Natural killer cell (primary cell): ENCODE measurements at regions not wholly inside any gene's neighbourhood (a gene's known extent, or its start where the extent isn't known, plus 50 kb on each side); places are given as distances from the start of the nearest gene placed in this dataset.

Source experiments
- ATAC-seq, 3 donors: fragments of 150-1000 bp in 2 of 3; fragments of 200-7000 bp in 1 of 3; cut with Tn5 transposase; 1 replicate in 1 of 3; 2 replicates in 2 of 3; pipeline ENCODE4 v1.10.0; 2021; ENCODE audit warnings: mild to moderate bottlenecking in 2 of 3, moderate library complexity in 2 of 3
- DNase-seq, 2 donors: peaks; one replicate each; pipeline versions ENCODE4 v3.0.0 to v3.0.0-alpha.2; 2013 to 2021; ENCODE audit warnings: mixed read lengths in 1 of 2
- H3K27ac ChIP-seq: one replicate; pipeline ENCODE4 v1.5.1; 2013; ENCODE audit warnings: mild to moderate bottlenecking, low read length
- H3K27me3 ChIP-seq: one replicate; pipeline ENCODE4 v1.6.1; 2013; ENCODE audit warnings: low read length; ENCODE audit not compliant: control insufficient read depth, insufficient read depth
- H3K36me3 ChIP-seq: one replicate; pipeline ENCODE4 v1.6.1; 2013; ENCODE audit warnings: low read length; ENCODE audit not compliant: control insufficient read depth, insufficient read depth
- H3K4me1 ChIP-seq: one replicate; pipeline ENCODE4 v1.6.1; 2013; ENCODE audit warnings: low read length; ENCODE audit not compliant: control insufficient read depth, insufficient read depth
- H3K4me3 ChIP-seq: one replicate; pipeline ENCODE4 v1.5.1; 2013; ENCODE audit warnings: low read length
- H3K9me3 ChIP-seq: one replicate; pipeline ENCODE4 v1.6.1; 2013; ENCODE audit warnings: low read length; ENCODE audit not compliant: control insufficient read depth, insufficient read depth
- H3K27ac Mint-ChIP-seq, 2 donors: one replicate each; pipeline ENCODE4 v1.8.0; 2022; ENCODE audit warnings: mild to moderate bottlenecking in 2 of 2, mixed read lengths in 2 of 2, moderate library complexity in 1 of 2
- H3K27me3 Mint-ChIP-seq, 2 donors: one replicate each; pipeline ENCODE4 v1.8.0; 2022; ENCODE audit warnings: low read depth in 2 of 2, mixed read lengths in 2 of 2
- H3K36me3 Mint-ChIP-seq: one replicate; pipeline ENCODE4 v1.8.0; 2022; ENCODE audit warnings: mixed read lengths
- H3K4me1 Mint-ChIP-seq, 2 donors: one replicate each; pipeline ENCODE4 v1.8.0; 2022; ENCODE audit warnings: mixed read lengths in 2 of 2
- H3K4me3 Mint-ChIP-seq: one replicate; pipeline ENCODE4 v1.8.0; 2022; ENCODE audit warnings: mild to moderate bottlenecking, moderate library complexity, mixed read lengths
- H3K9me3 Mint-ChIP-seq, 2 donors: one replicate each; pipeline ENCODE4 v1.8.0; 2022; ENCODE audit warnings: mixed read lengths in 2 of 2
- WGBS: methylation state at CpG from one replicate; pipeline ENCODE4 v1.1.7; 2013; ENCODE audit warnings: missing lambda C conversion rate; ENCODE audit not compliant: insufficient coverage; 5-methylcytosine and 5-hydroxymethylcytosine counted together
- intact Hi-C: fragments of 100-400 bp; cut with micrococcal nuclease; formaldehyde crosslinking; loops from one replicate; pipeline ENCODE4 v1.14.2; 2022
- TF ChIP-seq, protein P1 (sequence below): fragments of 200-600 bp; IDR thresholded peaks from one replicate; pipeline ENCODE4 v1.8.0; 2022; ENCODE audit warnings: antibody characterized with exemption

DNA sequence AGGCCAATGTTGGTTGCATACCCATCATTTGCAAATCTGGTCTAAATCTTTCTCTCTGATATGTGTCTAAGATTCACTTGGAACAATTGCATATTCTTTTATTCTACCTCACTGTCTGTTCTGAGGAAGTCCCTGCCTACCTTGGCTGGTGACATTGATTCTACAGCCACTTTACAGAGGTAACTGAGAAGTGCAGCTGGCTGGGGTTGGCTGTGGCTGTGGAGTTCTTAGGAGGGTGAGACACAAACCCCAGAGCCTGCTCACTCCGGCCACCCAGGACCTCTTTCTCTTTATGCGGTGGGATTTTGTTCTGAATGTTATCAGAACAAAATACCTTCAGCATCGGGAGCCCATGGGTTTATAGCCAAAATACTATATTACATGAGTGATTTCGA, 54.5 kb upstream of the IRS2 start:
- Histone ChIP-seq H3K27me3 (no peaks in the 10 kb centered on the region), H3K9me3 (no peaks in the 10 kb centered on the region), H3K4me3 (no peak overlapping the region), H3K27ac (no peak overlapping the region), H3K36me3 (no peaks in the 10 kb centered on the region), H3K4me1 (no peaks in the 10 kb centered on the region)
- intact Hi-C loops, result no loop called here
- H3K27ac Mint-ChIP-seq, result no peak overlapping the region
- no peaks in the 10 kb centered on the region for H3K9me3 Mint-ChIP-seq
- H3K36me3 Mint-ChIP-seq, result no peaks in the 10 kb centered on the region
- no peak for DNase-seq
- H3K27me3 Mint-ChIP-seq, result peaks cover 19 to 35% of the 10 kb centered on the region in 2 donors
- no peak overlapping the region for H3K4me3 Mint-ChIP-seq
- peaks cover 8 to 12% of the 10 kb centered on the region in 2 donors for H3K4me1 Mint-ChIP-seq
- WGBS, result 91% methylated on average over 3 of the region's 4 CpGs
- TF ChIP-seq, protein P1, sequence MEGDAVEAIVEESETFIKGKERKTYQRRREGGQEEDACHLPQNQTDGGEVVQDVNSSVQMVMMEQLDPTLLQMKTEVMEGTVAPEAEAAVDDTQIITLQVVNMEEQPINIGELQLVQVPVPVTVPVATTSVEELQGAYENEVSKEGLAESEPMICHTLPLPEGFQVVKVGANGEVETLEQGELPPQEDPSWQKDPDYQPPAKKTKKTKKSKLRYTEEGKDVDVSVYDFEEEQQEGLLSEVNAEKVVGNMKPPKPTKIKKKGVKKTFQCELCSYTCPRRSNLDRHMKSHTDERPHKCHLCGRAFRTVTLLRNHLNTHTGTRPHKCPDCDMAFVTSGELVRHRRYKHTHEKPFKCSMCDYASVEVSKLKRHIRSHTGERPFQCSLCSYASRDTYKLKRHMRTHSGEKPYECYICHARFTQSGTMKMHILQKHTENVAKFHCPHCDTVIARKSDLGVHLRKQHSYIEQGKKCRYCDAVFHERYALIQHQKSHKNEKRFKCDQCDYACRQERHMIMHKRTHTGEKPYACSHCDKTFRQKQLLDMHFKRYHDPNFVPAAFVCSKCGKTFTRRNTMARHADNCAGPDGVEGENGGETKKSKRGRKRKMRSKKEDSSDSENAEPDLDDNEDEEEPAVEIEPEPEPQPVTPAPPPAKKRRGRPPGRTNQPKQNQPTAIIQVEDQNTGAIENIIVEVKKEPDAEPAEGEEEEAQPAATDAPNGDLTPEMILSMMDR, result no peak
- ATAC-seq, result no peak

DNA sequence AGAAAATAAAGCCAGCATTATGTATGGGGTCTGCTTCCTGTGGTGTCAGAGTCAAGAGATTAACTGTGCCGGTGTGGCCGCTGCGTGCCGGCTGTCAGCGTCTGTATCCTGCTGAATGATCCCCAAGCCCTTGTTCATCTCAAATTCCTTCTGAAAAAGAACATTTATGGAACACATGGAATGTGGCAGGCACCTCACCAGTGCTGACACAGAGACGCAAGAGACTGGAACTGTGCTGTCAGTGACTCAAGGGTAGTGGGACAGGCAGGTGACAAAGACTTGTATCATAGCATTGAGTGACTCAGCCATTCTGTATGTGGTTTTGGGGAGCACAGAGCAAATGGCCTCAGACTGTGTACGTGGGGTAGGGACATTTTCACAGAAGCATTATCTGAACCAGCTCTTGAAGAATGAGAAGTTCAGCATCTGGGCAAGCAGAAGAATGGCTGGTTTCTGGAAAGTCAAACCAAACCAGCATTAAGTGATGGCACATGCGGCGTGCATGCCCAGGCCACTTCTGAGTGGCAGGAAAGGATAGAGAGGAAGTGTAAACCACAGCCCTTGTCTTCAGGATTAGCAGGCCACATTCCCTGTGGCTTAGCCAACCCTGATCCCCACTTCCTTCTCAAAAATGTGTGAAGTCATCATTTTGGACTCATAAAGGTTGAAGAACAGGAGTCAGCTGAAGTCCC, 54.0 kb upstream of the IRS2 start:
- WGBS, result 2% methylated on average over 9 of the region's 9 CpGs
- no peaks in the 10 kb centered on the region for H3K9me3 ChIP-seq
- H3K27ac ChIP-seq, result no peak overlapping the region
- Mint-ChIP-seq H3K4me1 (peaks cover 8 to 12% of the 10 kb centered on the region in 2 donors), H3K27me3 (peaks cover 19 to 34% of the 10 kb centered on the region in 2 donors), H3K36me3 (no peaks in the 10 kb centered on the region), H3K4me3 (no peak overlapping the region), H3K27ac (no peak overlapping the region), H3K9me3 (no peaks in the 10 kb centered on the region)
- intact Hi-C loops, result no loop called here
- TF ChIP-seq, protein P1, result no peak
- H3K36me3 ChIP-seq, result no peaks in the 10 kb centered on the region
- H3K4me1 ChIP-seq, result no peaks in the 10 kb centered on the region
- H3K4me3 ChIP-seq, result no peak overlapping the region
- DNase-seq (no peak), ATAC-seq (peak in 2 of 3 donors; percentile 47 to 52)
- H3K27me3 ChIP-seq, result no peaks in the 10 kb centered on the region

DNA sequence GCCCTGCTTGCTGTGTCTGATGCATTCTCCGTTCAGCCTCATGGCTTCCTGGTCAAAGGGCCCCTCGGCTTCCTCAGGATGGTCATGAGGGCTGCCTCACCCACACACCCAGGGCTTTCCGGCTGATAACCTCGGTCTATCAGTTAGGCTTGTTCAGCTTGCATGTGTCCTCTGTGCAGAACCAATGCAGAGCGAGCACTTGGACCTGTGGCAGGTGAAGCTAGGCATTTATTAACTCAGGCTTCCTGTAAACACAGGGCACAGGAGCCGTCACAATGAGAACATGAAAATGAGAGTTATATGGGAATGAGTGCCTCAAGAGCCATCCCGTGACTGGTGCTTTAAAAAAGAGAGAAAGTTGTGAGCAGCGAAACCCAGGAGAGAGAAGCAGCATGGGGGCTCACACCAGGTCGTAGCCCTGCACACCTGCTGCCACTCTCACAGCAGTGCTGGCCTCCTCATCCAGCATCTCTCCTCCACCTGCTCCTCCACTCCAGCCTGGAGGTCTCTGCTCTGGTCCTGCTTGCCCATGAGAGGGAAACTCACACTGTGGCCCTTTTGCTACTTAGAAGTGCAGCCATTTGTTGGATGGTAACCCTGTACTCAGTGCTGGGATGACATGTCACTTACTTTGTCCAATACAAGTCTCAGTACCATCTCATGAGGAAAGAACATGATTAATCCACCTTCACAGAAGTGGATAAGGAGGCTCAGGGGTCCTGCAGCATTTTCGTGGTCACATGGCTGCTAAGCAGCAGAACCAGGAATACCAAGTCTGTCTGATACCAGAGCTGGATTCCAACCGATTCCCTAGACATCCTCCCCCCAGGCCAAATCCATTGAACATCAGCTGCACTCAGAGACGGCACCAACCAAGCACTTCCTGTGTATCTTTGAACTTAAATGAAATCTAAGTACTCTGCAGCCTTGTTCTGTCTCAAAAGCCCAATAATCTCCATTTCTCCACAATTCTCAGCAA, 50.5 kb upstream of the IRS2 start:
- TF ChIP-seq, protein P1, result no peak
- Histone ChIP-seq H3K4me3 (no peak overlapping the region), H3K4me1 (no peaks in the 10 kb centered on the region), H3K36me3 (no peaks in the 10 kb centered on the region), H3K27me3 (no peaks in the 10 kb centered on the region), H3K9me3 (no peaks in the 10 kb centered on the region), H3K27ac (no peak overlapping the region)
- 80% methylated on average over 12 of the region's 12 CpGs for WGBS
- Mint-ChIP-seq H3K4me3 (no peak overlapping the region), H3K36me3 (no peaks in the 10 kb centered on the region), H3K27ac (no peak overlapping the region), H3K9me3 (peaks cover 0 to 3% of the 10 kb centered on the region in 2 donors), H3K4me1 (peaks cover 8 to 12% of the 10 kb centered on the region in 2 donors), H3K27me3 (peaks cover 12 to 35% of the 10 kb centered on the region in 2 donors)
- no peak for DNase-seq
- intact Hi-C loops, result no loop called here
- no peak for ATAC-seq
